ENCODE measurements at regions not wholly inside any gene's neighbourhood (a gene's known extent, or its start where the extent isn't known, plus 50 kb on each side); places are given as distances from the start of the nearest gene placed in this dataset.

GRCh38 chr11:127395034-127395433 lies 394.5 kb upstream of the KIRREL3 start:
- no peak for TF ChIP-seq CTCF (conservative IDR thresholded peaks at IDR 0.05; ENCODE audit: low read length)
- TF ChIP-seq EZH2phosphoT487 (IDR thresholded peaks at IDR 0.05; ENCODE audit: borderline replicate concordance, low read depth, low read length): no peak
